ENCODE measurements at regions not wholly inside any gene's neighbourhood (a gene's known extent, or its start where the extent isn't known, plus 50 kb on each side); places are given as distances from the start of the nearest gene placed in this dataset.

GRCh38 chr5:26828294-26828693, 210.1 kb downstream of the CDH9 start:
- intact Hi-C loops (cut with DNase I): no loop called here
- DNase-seq: no peak

DNA sequence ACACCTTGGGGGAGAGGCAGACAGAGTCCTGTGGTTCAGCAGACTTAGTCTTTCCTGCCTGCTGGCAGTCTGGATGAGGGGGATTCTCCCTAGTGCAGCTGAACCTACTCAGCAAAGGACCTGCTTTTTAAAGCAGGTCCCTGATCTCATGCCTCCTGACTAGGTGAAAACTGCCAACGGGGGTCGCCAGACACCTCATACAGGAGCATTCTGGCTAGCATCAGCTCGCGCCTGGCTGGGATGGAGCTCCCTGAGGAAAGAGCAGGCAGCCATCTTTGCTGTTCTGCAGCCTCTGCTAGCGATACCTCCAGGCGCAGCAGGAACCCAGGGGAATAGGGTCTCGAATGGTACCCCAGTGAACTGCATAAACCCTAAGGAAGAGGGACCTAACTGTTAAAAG, 225.2 kb downstream of the CDH9 start:
- intact Hi-C loops (cut with DNase I): no loop called here
- DNase-seq: no peak

DNA sequence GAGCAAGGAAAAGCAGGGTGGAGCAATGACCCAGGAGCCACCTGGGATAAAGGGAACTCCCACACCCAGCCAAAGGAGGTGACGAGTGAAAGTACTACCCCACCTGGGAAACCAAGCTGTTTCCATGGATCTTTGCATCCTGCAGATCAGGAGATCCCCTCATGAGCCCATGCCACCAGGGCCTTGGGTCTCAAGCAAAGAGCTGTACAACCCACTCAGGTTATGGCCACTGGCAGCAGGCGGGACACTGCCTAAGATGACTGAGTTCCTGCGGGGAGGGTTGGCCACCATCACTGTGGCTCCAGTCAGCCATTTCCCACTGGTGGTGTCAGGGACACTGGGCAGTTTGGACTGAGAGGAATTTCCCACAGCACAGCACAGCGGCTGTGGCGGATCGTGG, 225.7 kb downstream of the CDH9 start:
- intact Hi-C loops (cut with DNase I): no loop called here
- DNase-seq: no peak

- no peak for DNase-seq
These were observed 230.9 kb downstream of the CDH9 start for GRCh38 chr5:26807231-26808199.

DNA sequence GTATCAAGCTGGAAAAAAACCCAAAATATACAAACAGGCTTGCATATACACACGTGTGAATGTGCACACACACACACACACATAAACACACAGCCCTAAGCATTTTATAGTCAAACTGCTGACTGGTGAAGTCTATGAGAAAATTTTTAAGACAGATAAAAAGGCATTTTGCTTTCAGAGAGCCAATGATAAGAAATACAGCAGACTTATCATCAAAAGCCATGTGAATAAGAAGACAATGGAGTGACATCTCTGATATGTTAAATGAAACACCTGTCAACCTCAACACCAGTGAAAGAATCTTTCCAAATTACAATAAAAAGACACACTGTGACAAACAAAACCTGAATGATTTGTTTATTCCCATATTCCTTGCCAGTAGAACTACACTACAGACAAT, 233.3 kb downstream of the CDH9 start:
- intact Hi-C loops (cut with DNase I): no loop called here
- DNase-seq: no peak

More at GRCh38 chr5:26807231-26808199, 230.9 kb downstream of the CDH9 start:
- intact Hi-C loops (cut with DNase I): no loop called here

- intact Hi-C loops (cut with DNase I): no loop called here
- DNase-seq: no peak
These were observed 235.4 kb downstream of the CDH9 start for GRCh38 chr5:26802944-26803343.

GRCh38 chr5:26791433-26791832, 247.0 kb downstream of the CDH9 start:
- no peak for DNase-seq
- intact Hi-C loops (cut with DNase I): no loop called here

DNA sequence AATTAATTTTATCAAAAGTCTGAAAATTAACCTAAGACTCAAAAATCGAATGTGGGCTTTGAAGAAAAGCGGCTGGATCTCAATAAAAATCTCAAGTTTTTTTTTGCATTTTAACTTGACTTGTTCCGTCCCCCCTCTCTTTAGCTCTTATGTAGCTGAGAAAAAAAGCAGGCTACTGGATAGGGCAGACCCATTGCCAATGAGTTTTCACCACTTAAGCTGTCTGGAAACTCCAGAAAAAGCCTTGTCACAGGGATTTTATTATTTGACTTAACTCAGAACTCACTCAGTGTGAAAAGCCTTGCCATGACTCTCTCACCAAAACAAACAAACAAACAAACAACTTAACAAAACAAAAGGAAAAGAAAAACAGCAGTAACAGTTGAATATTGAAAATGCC, 247.4 kb downstream of the CDH9 start:
- no peak for DNase-seq
- intact Hi-C loops (cut with DNase I): no loop called here

GRCh38 chr5:26763215-26763614, 275.2 kb downstream of the CDH9 start:
- no peak for DNase-seq
- intact Hi-C loops (cut with DNase I): no loop called here

DNA sequence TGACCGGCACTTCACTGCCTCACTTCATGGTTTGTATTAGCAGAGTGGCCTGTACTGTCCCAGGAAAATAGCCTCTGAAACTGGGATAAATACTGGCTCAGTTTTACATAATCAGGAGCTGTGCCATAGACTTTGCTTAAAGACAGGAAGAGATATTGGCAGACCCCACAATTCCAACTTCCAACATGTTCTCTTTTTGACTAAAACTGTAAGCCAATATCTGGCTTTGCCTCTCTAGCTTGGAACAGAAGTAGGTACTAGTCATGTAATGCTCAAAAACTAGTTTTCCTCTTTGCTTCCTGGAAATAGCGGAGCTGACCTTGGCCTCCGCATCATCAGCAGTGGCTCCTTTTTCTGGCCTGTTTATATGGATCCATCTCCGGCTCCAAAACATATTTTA, 276.9 kb downstream of the CDH9 start:
- no peak for DNase-seq

GRCh38 chr5:26761045-26761444, 277.3 kb downstream of the CDH9 start:
- no peak for DNase-seq
- intact Hi-C loops (cut with DNase I): no loop called here

More for the DNA sequence above, 276.9 kb downstream of the CDH9 start:
- intact Hi-C loops (cut with DNase I): no loop called here

DNA sequence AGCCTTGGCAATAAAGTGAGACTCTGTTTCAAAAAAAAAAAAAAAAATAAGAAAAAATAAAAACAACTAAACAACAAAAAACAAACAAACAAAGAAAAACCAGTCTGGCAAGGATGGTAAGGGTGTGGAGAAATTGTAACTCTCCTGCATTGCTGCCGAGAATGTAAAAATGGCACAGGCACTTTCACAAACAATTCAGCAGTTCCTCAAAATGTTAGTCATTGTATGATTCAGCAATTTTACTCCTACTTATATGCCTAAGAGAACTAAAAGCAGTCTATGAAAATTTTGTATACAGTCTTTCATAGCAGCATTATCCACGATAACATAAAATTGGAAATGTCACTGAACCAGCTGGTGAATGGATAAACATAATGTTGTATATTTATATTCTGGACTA, 280.4 kb downstream of the CDH9 start:
- intact Hi-C loops (cut with DNase I): no loop called here
- peak in 2 of 42 donors; percentile 9 to 32 for DNase-seq

- intact Hi-C loops (cut with DNase I): no loop called here
- no peak for DNase-seq
These were observed 288.6 kb downstream of the CDH9 start for GRCh38 chr5:26749829-26750228.

- no peak for DNase-seq
- intact Hi-C loops (cut with DNase I): no loop called here
These were observed 298.2 kb downstream of the CDH9 start for GRCh38 chr5:26740182-26740581.

- DNase-seq: no peak
- intact Hi-C loops (cut with DNase I): no loop called here
These were observed 300.8 kb downstream of the CDH9 start for GRCh38 chr5:26737348-26738265.

DNA sequence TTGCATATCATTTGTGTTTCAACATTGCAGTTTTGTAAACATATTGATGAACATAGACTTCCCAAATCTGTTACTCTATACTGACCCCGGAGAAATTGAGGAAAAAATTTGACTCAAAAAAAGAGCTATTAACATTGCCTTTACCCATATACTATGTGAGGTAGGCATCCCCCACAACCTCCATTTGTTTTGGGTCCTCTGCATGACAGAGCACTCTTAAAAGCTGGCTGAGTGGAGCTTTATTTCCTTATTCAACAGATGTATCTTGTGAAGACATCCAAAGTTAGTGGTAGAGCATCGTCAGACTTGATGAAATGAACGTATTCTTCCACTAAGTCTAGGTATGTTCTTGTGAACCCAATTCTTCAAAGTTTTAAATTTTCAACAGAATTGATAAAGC, 310.5 kb downstream of the CDH9 start:
- intact Hi-C loops (cut with DNase I): no loop called here

GRCh38 chr5:26719803-26720202, 318.6 kb downstream of the CDH9 start:
- no peak for DNase-seq
- intact Hi-C loops (cut with DNase I): no loop called here

More for the DNA sequence above, 310.5 kb downstream of the CDH9 start:
- DNase-seq: no peak

DNA sequence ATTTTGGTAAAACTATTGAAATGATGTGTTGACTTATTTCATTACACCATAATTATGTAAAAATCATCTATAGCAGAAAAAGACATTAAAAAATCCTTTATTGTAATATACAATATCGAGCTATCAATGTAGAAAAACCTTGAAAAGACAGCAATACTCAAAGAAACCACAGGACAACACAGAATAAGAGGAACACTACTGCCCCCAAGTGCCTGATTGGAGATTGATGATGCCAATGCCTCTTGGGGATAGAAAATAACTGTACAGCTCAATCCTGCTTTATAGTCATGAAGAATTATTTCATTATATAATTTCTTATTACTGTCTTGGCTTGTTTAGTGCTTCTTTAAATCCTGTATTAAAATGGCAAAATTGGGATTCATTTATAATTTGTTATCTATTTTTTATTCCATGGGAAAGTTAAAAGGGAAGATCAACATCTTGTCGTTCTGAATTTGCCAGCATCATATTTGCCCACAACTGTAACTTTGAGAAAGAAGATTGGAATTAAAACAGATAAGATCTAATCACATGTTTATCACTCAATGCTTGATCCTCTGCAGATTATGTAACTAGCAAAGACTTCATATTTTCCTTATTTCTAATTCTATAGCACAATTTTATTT, 337.5 kb downstream of the CDH9 start:
- DNase-seq: peak in 28 of 42 donors; percentile 6 to 64 (median 42)

DNA sequence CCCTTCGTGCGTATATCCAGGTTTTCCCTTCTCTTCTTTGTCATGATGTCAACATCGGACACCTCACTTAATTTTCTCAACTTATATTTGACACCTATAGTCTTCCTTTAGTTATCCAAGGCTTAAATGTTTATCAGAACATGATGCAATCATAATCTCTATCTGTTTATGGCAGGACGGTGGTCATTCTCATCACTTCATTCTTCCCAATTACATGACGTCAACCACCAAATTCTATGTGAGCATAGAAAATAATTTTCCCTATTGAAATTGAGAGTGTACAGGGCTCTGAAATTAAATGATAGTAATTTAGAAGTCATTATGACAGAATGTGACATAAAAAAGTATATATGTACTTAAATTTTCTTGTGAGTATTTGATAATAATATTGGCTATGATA, 345.4 kb downstream of the CDH9 start:
- intact Hi-C loops (cut with DNase I): no loop called here
- DNase-seq: no peak

More for the DNA sequence above, 337.5 kb downstream of the CDH9 start:
- intact Hi-C loops (cut with DNase I): no loop called here
